ENCODE measurements at regions not wholly inside any gene's neighbourhood (a gene's known extent, or its start where the extent isn't known, plus 50 kb on each side); places are given as distances from the start of the nearest gene placed in this dataset.

DNA sequence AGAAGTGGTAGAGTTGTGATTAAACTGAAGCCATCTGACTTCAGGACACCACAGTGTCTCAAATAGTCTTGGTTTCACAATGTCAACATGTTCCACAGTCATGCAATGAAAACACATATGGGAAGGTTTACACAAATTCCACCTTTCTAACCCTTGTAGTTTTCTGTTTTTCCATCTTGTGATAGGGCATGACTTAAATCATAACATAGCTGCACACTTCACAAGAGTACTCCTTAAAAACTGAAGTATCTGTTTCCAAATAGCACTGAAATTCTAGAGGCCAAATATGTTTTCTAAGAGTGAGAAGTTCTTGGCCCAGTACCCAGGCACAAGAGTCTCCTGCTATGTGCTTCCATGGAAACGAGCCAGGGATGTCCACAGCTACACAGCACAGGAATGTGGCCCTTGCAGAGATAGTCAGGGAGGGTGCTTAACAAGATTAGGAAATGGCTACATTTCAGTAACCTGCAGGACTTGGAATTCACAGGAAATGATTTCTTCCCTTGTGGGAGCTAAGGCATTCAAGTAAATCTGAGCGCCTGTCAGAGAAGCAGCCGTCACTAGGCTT lies 269.1 kb downstream of the NDFIP2 start:
- DNase-seq, result no peak

DNA sequence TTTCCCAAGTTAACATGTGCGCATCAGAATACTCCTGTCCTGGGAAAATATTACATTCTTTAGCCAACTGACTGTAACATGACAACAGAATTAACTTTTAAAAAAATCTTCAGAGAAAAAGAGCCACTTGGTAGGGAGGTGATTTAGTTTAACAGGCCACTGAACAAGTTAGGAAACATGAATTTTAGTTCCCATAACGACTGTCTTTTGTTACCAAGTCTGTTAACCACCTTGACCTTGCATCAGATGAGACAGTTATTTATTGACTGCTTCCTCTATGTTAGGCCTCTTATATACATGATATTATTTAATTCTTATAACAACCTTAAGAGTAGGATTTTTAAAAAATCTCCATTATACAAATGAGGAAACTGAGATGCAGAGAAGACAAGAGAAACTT lies 268.6 kb downstream of the NDFIP2 start:
- DNase-seq, result no peak

DNA sequence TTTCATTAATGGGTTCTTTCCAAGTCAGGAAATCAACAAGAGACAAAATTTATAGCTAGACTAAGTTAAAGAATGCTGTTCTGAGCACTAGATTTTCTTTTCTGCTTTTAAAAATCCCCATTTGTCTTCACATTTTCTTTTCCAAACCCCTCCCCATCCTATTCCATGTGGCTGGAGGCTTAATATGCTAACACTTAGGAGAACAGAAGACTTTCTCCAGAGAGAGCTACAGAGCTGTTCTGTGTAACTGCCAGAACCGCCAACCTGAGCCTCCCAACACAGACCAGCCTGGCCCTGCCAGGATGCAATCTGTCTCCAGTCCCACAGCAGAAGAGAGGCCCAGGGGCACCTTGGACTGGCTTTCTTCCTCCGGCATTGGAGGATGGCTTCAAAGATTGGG lies 264.1 kb downstream of the NDFIP2 start:
- no peak for DNase-seq

DNA sequence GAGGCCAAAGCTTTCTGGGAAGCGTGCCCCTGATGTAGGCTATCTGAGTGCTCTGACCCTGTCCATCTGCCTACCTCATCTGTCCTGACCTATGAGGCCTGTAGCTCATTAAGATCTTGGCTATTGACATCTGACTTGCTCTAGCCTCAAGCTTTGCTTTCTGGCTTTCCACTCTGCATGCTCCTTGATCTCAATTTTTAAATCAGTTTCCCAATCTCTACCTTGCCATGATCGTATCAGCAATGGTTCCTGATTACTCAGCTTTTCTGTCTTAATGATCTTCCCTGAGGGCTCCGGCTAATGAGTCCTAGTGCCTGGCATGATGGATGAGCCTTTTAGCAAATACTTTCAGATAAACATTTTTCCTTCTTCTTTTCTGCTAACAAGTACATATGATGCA lies 262.0 kb downstream of the NDFIP2 start:
- no peak for DNase-seq

DNA sequence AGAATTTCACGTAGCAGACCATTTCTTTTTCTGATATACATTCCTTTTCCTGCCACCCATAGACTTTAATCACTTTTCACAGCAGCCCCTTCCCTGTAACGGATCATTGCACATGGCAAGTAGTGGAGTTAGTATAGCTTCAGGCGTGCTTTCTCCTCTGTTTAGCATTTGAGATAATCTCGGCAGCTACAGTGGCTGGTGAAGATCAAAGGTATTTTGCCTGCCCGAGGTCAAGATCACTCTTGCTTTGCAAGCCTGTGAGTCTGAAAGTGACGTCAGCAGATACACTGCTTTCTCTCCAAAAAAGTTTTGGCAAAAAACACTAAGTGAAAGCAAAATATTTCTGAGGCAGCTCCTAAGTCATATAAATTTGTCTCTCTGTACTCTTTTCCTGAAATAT lies 260.0 kb downstream of the NDFIP2 start:
- no peak for DNase-seq

DNA sequence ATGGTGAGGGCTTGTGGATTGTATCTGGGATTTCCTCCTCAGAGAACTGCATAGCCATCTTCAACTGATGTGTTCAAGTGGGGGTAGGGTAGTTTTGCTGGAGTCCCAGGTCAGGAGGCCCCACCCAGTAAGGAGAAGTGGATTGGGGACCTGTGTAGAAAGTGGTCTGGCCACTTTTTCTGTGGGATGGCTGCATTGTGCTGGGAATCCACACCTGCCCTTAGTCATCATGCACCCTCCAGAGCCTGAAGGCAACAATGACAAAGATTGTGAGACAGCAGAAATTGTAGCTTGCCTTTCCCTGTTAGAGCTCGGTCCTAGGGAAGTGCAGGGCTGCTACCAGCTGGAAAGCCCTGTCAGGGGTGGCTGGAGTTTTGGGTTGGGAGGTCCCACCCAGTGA lies 255.4 kb downstream of the NDFIP2 start:
- DNase-seq, result no peak

DNA sequence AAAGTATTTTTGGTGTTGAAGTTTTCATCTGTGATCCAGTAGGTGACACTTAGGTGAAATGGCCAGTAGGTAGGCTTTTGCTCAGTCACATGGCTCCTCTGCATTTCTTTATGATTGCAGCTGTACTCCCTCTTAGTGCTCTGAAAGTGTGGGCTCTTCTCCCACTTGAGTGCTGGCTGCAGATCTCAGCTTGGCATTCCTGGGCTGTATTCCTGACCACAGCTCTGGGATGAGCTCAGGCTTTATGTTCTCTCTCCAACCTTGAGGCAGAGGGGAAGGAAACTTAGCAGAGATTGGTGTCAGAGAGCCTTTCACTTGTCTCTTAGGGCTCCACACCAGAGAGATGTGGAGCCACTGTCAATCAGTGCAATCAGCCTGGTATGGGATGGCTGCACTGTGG lies 254.3 kb downstream of the NDFIP2 start:
- DNase-seq, result no peak

DNA sequence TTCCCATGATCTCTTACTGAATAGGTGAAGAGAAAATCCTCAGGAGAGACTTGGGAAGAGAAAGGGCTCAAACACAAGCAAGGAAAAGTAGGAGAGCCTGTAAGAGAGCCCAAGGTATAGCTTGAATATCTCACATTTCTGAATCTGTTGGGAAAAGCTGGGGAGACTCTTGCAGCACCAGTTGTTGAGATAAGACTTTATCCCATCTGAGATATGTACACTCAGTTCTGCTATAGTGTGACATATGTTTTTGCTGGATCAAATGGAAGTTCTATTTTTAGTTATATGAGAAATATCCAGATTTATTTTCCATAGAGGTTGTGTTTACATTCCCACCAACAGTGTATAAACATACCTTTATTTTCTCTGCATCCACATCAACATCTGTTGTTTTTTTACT lies 246.1 kb downstream of the NDFIP2 start:
- DNase-seq, result no peak

DNA sequence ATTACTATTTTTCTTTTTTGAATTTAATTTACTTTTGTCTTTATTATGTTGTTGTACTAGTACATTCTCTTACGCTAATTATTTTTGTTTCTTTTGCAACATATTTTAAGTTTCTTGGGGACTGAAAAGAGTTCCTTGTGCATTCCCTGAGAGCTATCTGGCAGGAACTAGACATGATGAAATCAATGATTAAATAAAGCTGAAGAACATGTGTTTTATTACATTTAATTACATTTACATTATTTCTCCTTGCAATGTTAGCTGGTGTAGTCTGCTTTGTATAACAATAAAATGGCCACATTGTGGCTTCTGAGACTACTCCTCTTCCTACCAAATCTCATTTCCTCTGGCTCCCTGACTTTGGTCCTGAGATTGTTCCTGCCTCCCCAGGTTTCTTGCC lies 244.9 kb downstream of the NDFIP2 start:
- DNase-seq, result no peak

DNA sequence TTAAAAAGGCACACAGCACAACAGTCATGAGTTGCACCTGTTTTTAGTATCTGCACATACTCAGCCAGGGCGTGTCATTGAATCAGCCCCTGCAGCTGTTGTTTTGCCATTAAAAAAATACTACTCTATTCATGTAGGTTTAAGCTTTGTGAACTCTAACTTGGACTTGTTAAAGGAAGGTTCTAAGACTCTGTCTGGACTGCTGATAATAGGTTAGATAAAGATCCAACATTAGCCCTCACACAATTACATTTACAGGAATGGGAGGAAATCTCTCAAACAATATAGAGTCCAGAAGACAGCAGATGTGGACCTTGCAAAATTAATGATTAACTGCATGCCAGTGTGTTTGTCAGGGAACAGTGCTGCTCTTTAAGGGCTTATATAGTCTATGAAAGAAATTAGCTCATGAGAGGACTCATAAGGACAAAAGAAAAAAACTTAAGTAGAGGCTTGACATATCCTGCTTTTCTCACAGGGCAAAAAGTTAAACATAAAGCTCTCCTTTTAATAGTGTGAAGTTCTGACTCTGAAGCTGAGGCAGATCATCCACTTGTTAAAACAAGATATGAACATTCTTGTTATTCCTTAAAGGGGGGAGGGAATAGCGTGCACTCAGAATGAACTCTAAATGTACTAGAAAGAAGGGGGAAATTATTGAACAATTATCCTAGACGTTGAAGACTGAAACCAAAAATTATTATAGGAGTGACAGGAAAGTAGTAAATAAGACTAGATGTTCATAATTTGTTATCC lies 243.6 kb downstream of the NDFIP2 start:
- DNase-seq, result no peak

DNA sequence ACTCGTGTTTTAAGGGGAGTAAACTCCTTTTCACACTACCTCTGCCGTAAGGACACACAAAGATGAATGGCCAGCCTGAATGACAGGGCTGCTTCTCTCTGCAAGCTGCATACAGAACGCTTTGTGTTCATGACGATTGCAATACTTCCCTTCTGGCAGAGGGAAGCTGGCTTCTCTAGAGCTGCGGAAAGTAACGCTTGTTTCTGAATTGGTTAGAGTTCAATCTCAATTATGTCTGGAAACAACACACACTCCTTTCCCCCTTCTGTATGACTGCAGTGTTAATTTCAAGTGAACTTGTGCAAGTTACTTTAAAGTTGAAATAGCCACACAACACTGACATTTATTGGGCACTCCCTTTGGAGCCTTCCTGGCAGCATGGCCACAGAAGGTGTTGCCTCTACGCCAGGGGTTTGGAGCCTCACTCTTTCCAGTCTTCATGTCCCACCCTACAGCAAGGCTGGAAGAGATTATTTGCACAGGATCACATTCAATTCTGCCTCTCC lies 242.6 kb downstream of the NDFIP2 start:
- no peak for DNase-seq

DNA sequence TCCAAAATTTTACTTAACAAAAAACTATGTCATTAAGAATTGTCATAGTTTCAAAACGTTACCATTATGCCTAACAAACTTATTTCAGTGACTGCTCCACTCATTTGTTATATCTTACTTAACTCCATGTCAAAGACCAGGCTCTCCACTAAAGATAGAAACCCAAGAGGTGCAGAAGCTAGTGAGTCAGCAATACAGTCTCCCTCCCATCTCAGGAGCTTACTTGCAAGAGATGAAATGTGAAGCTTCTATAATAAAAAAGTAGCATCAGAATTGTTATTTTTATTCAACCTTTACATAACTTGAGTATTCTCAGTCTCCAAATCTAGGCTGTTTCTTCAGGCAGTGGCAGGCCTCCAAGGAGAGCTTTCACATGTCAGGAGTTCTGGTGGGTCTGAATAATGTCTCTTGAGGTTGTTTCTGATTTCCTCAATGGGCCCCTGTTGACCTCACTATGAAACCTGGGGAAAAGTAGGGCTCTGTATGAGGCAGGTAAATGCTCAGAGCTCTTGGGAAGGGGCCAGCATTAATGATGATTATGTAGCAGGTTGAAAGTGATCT lies 242.0 kb downstream of the NDFIP2 start:
- no peak for DNase-seq

DNA sequence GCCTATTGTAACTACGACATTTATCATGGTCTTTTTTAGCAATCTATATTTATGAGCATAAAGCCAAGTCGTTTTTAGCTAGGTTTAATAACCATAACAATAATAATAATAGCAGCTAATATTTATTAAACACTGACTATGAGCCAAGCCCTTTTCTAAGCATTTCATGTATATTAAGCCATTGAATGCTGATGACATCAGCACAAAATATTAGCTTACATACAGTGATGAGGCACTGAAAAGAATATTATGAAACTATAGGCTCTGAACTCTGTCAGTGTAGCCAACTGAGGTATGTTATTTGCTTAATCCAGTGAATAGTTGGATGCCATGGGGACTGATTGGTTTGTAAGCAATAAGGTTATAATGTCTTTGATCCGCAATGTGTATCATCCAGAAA lies 235.2 kb downstream of the NDFIP2 start:
- no peak for DNase-seq

DNA sequence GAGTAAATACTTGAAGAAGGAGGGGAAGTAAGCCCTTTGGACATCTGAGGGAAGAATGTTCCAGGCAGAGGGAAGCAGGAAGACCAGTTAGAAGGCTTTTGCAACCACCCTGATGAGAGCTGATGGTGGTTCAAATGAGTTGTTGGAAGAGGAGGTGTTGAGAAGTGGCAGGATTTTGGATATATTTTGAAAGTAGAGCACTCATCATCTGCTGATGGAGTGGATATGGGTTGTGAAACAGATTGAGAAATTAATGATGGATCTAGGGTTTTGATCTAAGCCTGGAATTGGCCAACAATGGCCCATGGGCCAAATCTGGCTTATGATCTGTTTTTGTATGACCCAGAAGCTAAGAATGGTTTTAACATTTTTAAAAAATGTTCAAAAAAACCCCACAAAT lies 230.7 kb downstream of the NDFIP2 start:
- no peak for DNase-seq

DNA sequence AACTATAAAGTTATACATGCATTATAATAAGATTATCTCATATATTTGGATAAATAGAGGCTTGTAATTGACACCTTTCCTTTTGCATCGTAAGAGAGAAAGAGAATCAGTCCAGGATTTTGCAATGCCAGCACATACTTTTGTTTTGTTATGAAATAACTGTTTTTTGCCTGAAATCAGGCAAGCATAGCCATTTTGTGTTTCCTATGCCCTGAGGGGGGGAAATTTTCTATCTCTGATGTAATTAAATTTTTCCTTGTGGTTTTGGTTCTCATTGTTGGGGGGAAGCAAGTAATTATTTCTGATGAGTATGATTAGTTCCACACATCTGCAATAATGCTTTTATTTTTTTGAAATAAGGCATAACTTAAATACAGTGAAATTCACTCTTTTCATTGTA lies 229.4 kb downstream of the NDFIP2 start:
- no peak for DNase-seq

DNA sequence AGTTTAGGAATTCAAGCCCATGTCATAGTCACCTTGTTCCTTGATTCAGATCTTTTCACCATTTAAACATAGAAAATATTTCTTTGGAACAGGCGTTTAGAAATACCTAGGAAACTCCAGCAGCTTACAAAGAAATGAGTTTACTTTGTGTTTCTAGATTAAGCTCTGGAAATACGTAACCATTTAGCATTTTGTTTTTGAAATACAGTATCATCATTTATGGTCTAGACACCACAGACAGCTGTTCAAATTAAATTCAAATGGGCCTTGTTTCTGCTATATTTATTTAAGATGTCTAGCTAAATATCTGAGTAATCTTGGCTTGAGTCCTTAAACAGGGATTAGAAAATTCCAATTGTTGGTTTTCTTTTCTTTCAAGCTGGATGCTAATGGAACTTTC lies 228.5 kb downstream of the NDFIP2 start:
- no peak for DNase-seq

DNA sequence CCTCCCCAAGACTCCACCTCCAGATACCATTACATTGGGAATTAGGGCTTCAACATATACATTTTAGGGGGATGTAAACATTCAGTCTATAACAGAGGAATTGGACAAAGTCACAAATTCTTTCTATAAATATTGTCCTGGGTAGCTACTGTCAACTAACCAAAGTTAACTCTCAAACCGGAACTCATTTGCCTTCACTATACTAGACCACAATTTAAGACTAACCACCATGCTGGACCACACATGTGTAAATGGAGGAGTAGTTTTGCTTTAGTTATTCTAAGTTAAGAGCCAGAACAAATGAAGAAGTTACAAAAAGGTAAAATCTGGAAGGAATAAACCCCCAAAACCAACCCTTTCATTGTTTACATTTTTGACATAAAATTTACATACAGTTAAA lies 222.8 kb downstream of the NDFIP2 start:
- no peak for DNase-seq

DNA sequence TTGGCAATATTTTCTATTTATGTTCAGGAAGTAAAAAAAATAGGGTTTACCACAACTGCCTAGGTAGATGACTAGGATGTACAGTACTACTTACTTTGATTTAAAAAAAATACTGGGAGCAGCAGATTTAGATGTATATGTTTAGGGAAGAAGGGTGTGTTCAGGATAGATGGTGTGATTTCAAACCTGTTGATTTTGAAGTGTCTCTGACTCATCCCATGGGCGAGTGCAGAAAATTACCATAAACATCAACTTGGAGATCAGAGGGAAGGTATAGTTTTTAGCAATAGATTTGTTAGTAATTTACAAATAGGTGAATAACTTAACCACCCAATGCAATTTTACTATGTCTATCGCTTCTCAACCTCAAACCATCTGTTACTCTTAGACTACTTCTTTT lies 214.8 kb downstream of the NDFIP2 start:
- no peak for DNase-seq

DNA sequence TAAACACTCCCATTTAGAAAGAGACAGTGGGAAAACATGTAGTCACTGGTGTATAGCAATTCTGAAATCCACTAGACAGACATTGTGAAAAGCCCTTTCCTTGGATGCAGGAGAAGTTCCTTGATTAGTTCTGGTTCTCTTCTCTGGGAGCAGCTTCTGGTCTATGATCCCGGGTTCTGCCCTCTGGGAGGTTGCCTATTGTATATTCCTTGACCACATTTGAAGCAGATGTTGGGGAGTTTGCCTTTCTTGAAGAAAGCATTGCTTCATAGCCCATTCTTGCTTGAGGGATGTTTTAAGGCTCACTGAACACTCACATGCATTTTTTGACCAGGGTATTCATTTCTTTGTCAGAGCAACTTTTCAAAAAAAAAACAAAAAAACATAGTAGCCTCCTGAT lies 211.9 kb downstream of the NDFIP2 start:
- no peak for DNase-seq

DNA sequence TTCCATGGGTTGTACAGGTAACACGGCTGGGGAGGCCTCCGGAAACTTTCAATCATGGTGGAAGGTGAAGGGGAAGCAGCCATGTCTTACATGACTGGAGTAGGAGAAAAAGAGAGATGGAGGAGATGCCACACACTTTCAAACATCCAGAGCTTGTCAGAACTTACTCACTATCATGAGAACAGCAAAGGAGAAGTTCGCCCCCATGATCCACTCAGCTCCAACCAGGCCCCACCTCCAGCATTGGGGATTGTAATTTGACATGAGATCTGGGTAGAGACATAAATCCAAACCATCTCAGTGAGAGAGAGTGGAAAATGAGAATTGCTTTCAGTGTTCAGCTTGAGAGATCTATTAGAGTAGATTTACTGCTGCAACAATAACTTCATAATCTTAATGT lies 210.9 kb downstream of the NDFIP2 start:
- no peak for DNase-seq

DNA sequence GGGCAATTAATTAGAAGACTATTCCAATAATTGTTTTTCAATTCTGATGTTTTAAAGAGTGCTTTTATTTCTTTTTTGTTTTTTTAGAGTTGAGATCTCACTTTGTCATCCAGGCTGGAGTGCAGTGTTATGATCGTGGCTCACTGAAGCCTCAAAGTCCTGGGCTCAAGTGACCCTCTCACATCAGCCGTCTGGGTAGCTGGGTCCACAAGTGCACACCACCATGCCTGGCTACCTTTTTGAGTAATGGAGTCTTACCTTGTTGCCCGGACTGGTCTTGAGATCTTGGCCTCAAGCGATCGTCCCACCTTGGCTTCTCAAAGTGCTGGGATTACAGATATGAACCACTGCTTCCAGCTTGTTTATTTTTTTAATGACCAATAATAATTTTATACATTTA lies 207.8 kb downstream of the NDFIP2 start:
- DNase-seq, result no peak

DNA sequence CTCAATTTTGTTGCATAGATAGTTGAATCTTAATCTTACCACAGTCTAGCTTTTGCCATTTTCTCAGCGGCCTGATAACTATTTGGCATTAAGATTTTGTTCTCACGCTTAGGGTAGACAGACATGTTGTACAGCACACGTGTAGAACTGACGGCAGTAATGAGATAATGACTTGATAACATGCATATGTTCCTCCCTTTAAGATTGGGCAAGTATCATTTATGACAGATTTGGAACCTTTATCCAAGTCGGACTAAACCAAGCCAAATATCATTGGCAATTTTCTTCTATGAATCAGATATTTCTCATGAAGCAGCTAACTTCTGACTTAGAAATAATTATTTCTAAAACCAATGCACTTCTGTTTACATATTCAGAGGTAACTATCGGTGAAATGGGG lies 205.5 kb downstream of the NDFIP2 start:
- DNase-seq, result no peak

DNA sequence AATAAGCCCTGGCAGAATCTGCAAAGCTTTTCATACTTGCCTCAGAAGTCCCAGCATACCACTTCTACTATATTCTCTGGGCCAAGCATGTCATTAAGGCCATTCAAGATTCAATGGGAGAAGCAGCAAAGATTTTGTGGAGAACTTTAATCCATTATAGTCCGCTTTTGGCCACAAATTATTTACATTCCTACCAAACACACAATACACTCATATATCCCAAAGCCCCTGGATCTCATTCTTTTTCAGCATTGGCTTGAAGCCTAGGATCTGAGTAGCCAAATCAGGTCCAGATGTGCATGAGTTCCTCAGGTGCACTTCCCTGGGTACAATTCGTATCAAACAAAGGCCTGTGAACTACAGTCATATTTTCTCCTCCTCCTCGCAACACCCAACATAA lies 203.4 kb downstream of the NDFIP2 start:
- DNase-seq, result no peak

DNA sequence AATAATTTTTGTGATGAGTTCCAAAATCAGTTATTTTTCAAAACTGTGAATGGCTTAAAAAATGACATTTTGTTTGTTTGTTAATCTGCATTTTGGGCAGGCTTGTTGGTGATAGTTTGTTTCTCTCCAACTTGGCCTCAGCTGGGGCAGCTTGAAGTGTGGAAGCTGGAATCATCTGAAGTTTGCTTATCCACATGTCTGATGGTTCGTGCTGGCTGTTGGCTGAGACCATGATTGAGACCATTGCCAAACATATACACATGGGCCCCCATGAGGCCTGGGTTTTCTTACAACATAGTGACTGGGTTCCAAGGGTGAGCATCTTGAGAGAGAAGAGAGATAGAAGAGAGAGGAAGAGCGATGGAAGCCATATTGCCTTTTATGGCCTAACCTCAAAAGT lies 201.2 kb downstream of the NDFIP2 start:
- no peak for DNase-seq

DNA sequence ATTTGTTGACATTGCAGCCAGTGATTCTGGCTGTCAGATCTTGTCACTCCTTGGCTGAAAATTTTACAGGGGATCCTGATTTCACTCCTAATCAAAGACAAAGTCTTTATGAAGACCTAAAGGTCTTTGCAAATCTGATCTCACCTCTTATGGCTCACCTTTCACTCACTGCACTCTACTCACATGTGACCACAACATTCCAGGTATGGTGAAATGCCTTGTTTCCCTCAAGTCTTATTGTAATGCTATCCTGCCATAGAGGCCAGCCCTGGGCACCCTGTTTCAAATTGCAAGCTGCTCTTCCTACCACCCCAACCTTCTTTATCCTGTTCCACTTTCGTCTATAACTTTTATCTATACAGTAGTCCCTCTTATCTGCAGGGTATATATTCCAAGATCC lies 200.1 kb downstream of the NDFIP2 start:
- DNase-seq, result no peak
